Breast epithelium (tissue), 3 donors: ENCODE measurements at regions not wholly inside any gene's neighbourhood (a gene's known extent, or its start where the extent isn't known, plus 50 kb on each side); places are given as distances from the start of the nearest gene placed in this dataset.

Experiments
- CTCF ChIP-seq, 3 donors: fragments of 450-650 bp; IDR thresholded peaks; one replicate each; pipeline ENCODE4 v1.5.1; 2016 to 2017; ENCODE audit warnings: antibody characterized with exemption in 3 of 3, mild to moderate bottlenecking in 3 of 3, moderate library complexity in 3 of 3
- POLR2A ChIP-seq: fragments of 450-650 bp; IDR thresholded peaks from one replicate; pipeline ENCODE4 v1.6.1; 2016; ENCODE audit warnings: antibody characterized with exemption, mild to moderate bottlenecking, moderate library complexity
- POLR2AphosphoS5 ChIP-seq, 3 donors: sonication (generic); formaldehyde crosslinking; IDR thresholded peaks; one replicate each; pipeline ENCODE4 v1.6.1; 2017; ENCODE audit warnings: antibody characterized with exemption in 3 of 3

GRCh38 chr7:83806538-83806937 is 157.6 kb upstream of the SEMA3E start:
- TF ChIP-seq CTCF (IDR thresholded peaks at IDR 0.05): no peak
- no peak for TF ChIP-seq POLR2AphosphoS5 (IDR thresholded peaks at IDR 0.05)
- no peak for TF ChIP-seq POLR2A
